Esophagus squamous epithelium (tissue), 5 donors: ENCODE measurements at regions not wholly inside any gene's neighbourhood (a gene's known extent, or its start where the extent isn't known, plus 50 kb on each side); places are given as distances from the start of the nearest gene placed in this dataset.

Experiments used
- DNase-seq: peaks from one replicate; lab custom pipeline; 2025; lab: John Stamatoyannopoulos, UW
- H3K27ac ChIP-seq, 4 donors: fragments of 200-600 bp; sonication (generic); one replicate each; pipeline ENCODE4 v1.5.1; 2016 to 2019; ENCODE audit warnings: mild to moderate bottlenecking in 1 of 4
- H3K27me3 ChIP-seq, 4 donors: fragments of 200-600 bp; sonication (generic); 1 replicate in 3 of 4; 2 replicates in 1 of 4; pipeline versions ENCODE4 v1.5.1 to v1.6.0; 2017 to 2021; ENCODE audit warnings: antibody characterized with exemption in 1 of 4
- H3K36me3 ChIP-seq, 3 donors: fragments of 200-600 bp; sonication (generic); one replicate each; pipeline ENCODE4 v1.5.1; 2016 to 2019
- H3K4me1 ChIP-seq, 3 donors: fragments of 200-600 bp; sonication (generic); one replicate each; pipeline ENCODE4 v1.5.1; 2017 to 2019
- H3K4me3 ChIP-seq, 4 donors: fragments of 200-600 bp; sonication (generic); 1 replicate in 3 of 4; 2 replicates in 1 of 4; pipeline ENCODE4 v1.5.1; 2016 to 2019; ENCODE audit warnings: mild to moderate bottlenecking in 2 of 4, moderate library complexity in 1 of 4
- H3K9me3 ChIP-seq, 3 donors: fragments of 200-600 bp; sonication (generic); one replicate each; pipeline ENCODE4 v1.5.1; 2016 to 2019
- CTCF ChIP-seq, 6 experiments: fragments of 450-650 bp in 4 of 6; fragments of 200-600 bp in 2 of 6; sonication (generic) in 2 of 6; IDR thresholded peaks; one replicate each; pipeline ENCODE4 v1.5.1; 2016 to 2019; ENCODE audit warnings: antibody characterized with exemption in 6 of 6, mild to moderate bottlenecking in 4 of 6, moderate library complexity in 4 of 6
- POLR2A ChIP-seq, 4 donors: fragments of 450-650 bp; IDR thresholded peaks; one replicate each; pipeline ENCODE4 v1.6.1; 2017; ENCODE audit warnings: antibody characterized with exemption in 4 of 4, mild to moderate bottlenecking in 4 of 4, moderate library complexity in 3 of 4
- WGBS, 2 donors: methylation state at CpG; one replicate each; pipeline ENCODE4 v1.1.5; 2018; 5-methylcytosine and 5-hydroxymethylcytosine counted together
- intact Hi-C: fragments of 100-400 bp; cut with DNase I; formaldehyde crosslinking; loops from one replicate; pipeline ENCODE4 v1.15.0; 2022
- donor health status: DM: yes; HTN: yes; CAD: no.

DNA sequence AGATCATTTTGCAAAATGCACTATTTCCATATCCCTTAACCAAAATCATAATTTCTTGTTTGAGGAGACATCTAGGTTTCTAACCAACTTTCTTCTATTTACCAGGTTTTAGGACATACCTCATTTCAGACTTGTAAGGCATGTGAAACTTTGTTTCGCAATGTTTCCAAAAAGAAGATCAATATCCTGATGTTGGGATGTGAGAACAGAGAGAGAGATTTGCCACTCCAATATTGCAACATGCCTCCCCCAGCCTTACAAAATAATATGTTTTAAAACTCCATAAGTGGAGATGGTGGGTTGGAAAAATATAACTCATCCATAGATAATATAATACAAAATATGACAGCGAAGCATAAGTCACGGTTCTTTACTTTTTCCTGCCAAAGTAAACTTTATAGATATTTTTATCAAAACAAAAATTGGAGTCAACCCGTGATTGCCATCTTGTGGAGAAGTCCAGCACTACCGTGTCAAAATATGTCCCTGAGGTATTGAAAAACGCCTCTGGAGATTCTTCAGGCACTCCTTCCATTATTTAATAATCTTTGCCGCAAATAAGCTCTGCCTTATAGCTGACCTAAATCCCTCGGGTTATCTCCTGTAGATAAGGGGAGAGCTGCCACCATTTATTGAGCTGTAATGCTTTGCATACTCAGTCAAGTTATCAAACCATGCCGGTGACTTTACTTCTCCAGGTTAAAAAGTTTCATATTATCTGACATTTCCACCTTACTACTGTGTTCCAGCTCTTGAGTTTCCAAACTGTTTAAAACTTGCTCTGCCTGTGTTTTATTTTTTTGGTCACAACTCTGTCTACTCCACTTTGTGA lies 534.2 kb downstream of the HACE1 start:
- H3K4me3 ChIP-seq: no peak overlapping the region
- peaks cover 0 to 5% (median 0%) of the 10 kb centered on the region in 3 donors for H3K4me1 ChIP-seq
- peak in 4 of 6 experiments; percentile 26 to 43 (median 38) for TF ChIP-seq CTCF (IDR thresholded peaks at IDR 0.05)
- TF ChIP-seq POLR2A (IDR thresholded peaks at IDR 0.05): no peak
- no peaks in the 10 kb centered on the region for H3K27me3 ChIP-seq
- intact Hi-C loops: no loop called here
- H3K27ac ChIP-seq: no peak overlapping the region
- H3K9me3 ChIP-seq: no peaks in the 10 kb centered on the region
- DNase-seq: no peak
- 18 to 21% methylated on average over 9 of the region's 9 CpGs for WGBS, 2 donors
- H3K36me3 ChIP-seq: no peaks in the 10 kb centered on the region

DNA sequence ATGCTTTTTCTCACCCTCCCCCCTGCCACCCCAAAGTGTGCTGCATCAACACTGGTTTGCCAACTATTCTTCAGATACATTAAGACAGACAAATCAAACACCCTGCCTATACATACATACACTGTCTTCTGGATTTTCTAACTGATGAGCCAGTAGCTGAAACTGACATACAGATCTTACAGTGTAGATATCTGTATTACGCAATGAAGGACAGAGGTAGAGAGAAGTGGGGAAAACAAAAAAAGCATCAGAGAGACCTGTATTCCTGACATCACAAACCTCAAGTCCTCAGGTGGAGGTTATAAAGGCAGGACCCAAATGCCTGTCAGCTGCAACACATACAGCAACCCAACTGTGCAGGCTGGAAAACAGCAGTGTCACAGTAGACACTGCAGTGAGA lies 535.4 kb downstream of the HACE1 start:
- DNase-seq: no peak
- peaks cover 0 to 5% (median 0%) of the 10 kb centered on the region in 3 donors for H3K4me1 ChIP-seq
- WGBS, 2 donors: 100% methylated on average over 1 of the region's 1 CpG
- no peaks in the 10 kb centered on the region for H3K9me3 ChIP-seq
- H3K36me3 ChIP-seq: no peaks in the 10 kb centered on the region
- TF ChIP-seq CTCF (IDR thresholded peaks at IDR 0.05): no peak
- no peak for TF ChIP-seq POLR2A (IDR thresholded peaks at IDR 0.05)
- H3K27me3 ChIP-seq: no peaks in the 10 kb centered on the region
- no peak overlapping the region for H3K4me3 ChIP-seq
- no peak overlapping the region for H3K27ac ChIP-seq
- intact Hi-C loops: no loop called here

GRCh38 chr6:104322841-104323240 lies 536.9 kb downstream of the HACE1 start:
- no peak overlapping the region for H3K27ac ChIP-seq
- no peak for DNase-seq
- no peak for TF ChIP-seq CTCF (IDR thresholded peaks at IDR 0.05)
- TF ChIP-seq POLR2A (IDR thresholded peaks at IDR 0.05): no peak
- intact Hi-C loops: no loop called here
- peaks cover 0 to 5% (median 0%) of the 10 kb centered on the region in 3 donors for H3K4me1 ChIP-seq
- no peaks in the 10 kb centered on the region for H3K9me3 ChIP-seq
- no peak overlapping the region for H3K4me3 ChIP-seq
- H3K27me3 ChIP-seq: no peaks in the 10 kb centered on the region
- 71 to 77% methylated on average over 5 of the region's 5 CpGs for WGBS, 2 donors
- no peaks in the 10 kb centered on the region for H3K36me3 ChIP-seq

- Histone ChIP-seq H3K36me3 (no peaks in the 10 kb centered on the region), H3K4me1 (peaks cover 0 to 5% (median 0%) of the 10 kb centered on the region in 3 donors), H3K9me3 (no peaks in the 10 kb centered on the region), H3K4me3 (no peak overlapping the region), H3K27me3 (no peaks in the 10 kb centered on the region), H3K27ac (no peak overlapping the region)
- TF ChIP-seq POLR2A (IDR thresholded peaks at IDR 0.05) (no peak), CTCF (IDR thresholded peaks at IDR 0.05) (no peak)
- 75 to 81% methylated on average over 1 of the region's 1 CpG for WGBS, 2 donors
- no peak for DNase-seq
- intact Hi-C loops: no loop called here
These were observed 538.4 kb downstream of the HACE1 start for GRCh38 chr6:104321301-104321700.

DNA sequence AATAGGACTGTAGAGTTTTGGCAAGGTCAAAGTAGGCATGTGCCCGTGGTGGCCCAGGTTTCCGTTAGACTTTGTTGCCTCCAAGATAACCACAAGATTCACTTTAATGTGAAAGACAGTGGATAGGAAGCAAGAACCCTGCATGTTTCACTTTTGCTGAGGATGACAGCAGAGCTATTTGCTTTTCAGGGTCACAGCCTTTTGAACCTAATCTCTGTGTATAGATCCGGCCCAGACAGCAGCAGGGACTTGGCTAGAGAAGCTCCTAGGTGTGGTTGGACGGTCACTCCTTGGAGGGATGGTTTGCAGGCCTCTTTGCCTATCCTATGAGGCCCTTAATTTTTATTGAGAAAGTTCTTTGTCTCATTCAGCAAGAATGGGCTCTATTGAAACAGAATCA lies 538.8 kb downstream of the HACE1 start:
- DNase-seq: no peak
- H3K9me3 ChIP-seq: no peaks in the 10 kb centered on the region
- 32 to 48% methylated on average over 4 of the region's 4 CpGs for WGBS, 2 donors
- no peak overlapping the region for H3K4me3 ChIP-seq
- no peak overlapping the region for H3K27ac ChIP-seq
- intact Hi-C loops: no loop called here
- H3K36me3 ChIP-seq: no peaks in the 10 kb centered on the region
- no peak for TF ChIP-seq POLR2A (IDR thresholded peaks at IDR 0.05)
- H3K27me3 ChIP-seq: no peaks in the 10 kb centered on the region
- peaks cover 0 to 5% (median 0%) of the 10 kb centered on the region in 3 donors for H3K4me1 ChIP-seq
